Epidermal melanocyte (primary cell): ENCODE measurements at regions not wholly inside any gene's neighbourhood (a gene's known extent, or its start where the extent isn't known, plus 50 kb on each side); places are given as distances from the start of the nearest gene placed in this dataset.
"Not testable (repeated sequence)": the region's sequence is repeated elsewhere in the genome, so short reads cannot be mapped to it uniquely, and the experiment has no call there.

Experiments used
- DNase-seq: peaks from one replicate; pipeline ENCODE4 v3.0.0; 2011; ENCODE audit warnings: low spot score; ENCODE audit not compliant: insufficient read length

GRCh38 chr7:51569176-51569575 lies 252.6 kb upstream of the COBL start:
- DNase-seq: no peak

GRCh38 chr7:51551070-51551469 lies 234.5 kb upstream of the COBL start:
- no peak for DNase-seq

- DNase-seq: no peak
Measured at GRCh38 chr7:51545131-51545530, 228.5 kb upstream of the COBL start.

GRCh38 chr7:51543801-51544553 lies 227.4 kb upstream of the COBL start:
- no peak for DNase-seq

- DNase-seq: not testable (repeated sequence)
Measured at GRCh38 chr7:51540906-51541305, 224.3 kb upstream of the COBL start.

- no peak for DNase-seq
Measured at GRCh38 chr7:51539840-51540239, 223.2 kb upstream of the COBL start.

GRCh38 chr7:51528172-51528571 lies 211.6 kb upstream of the COBL start:
- no peak for DNase-seq

GRCh38 chr7:51521694-51522312 lies 205.2 kb upstream of the COBL start:
- no peak for DNase-seq

- DNase-seq: no peak
Measured at GRCh38 chr7:51521054-51521453, 204.4 kb upstream of the COBL start.

- no peak for DNase-seq
Measured at GRCh38 chr7:51518646-51519045, 202.0 kb upstream of the COBL start.

GRCh38 chr7:51517187-51517586 lies 200.6 kb upstream of the COBL start:
- DNase-seq: no peak

GRCh38 chr7:51501620-51502019 lies 185.0 kb upstream of the COBL start:
- no peak for DNase-seq

- DNase-seq: no peak
Measured at GRCh38 chr7:51482976-51483375, 166.4 kb upstream of the COBL start.

- DNase-seq: no peak
Measured at GRCh38 chr7:51481421-51481820, 164.8 kb upstream of the COBL start.

GRCh38 chr7:51477819-51478218 lies 161.2 kb upstream of the COBL start:
- DNase-seq: no peak

GRCh38 chr7:51477323-51477722 lies 160.7 kb upstream of the COBL start:
- no peak for DNase-seq

- no peak for DNase-seq
Measured at GRCh38 chr7:51476026-51476425, 159.4 kb upstream of the COBL start.

GRCh38 chr7:51472873-51473272 lies 156.3 kb upstream of the COBL start:
- no peak for DNase-seq

- no peak for DNase-seq
Measured at GRCh38 chr7:51471981-51472296, 155.3 kb upstream of the COBL start.

- no peak for DNase-seq
Measured at GRCh38 chr7:51471210-51471980, 154.8 kb upstream of the COBL start.

GRCh38 chr7:51467384-51468017 lies 150.9 kb upstream of the COBL start:
- no peak for DNase-seq

- no peak for DNase-seq
Measured at GRCh38 chr7:51459809-51460208, 143.2 kb upstream of the COBL start.
